ENCODE measurements at regions not wholly inside any gene's neighbourhood (a gene's known extent, or its start where the extent isn't known, plus 50 kb on each side); places are given as distances from the start of the nearest gene placed in this dataset.
A peak's percentile ranks its signal among the peaks of the same experiment; 100 is the strongest.
"Not testable (repeated sequence)": the region's sequence is repeated elsewhere in the genome, so short reads cannot be mapped to it uniquely, and the experiment has no call there.

DNA sequence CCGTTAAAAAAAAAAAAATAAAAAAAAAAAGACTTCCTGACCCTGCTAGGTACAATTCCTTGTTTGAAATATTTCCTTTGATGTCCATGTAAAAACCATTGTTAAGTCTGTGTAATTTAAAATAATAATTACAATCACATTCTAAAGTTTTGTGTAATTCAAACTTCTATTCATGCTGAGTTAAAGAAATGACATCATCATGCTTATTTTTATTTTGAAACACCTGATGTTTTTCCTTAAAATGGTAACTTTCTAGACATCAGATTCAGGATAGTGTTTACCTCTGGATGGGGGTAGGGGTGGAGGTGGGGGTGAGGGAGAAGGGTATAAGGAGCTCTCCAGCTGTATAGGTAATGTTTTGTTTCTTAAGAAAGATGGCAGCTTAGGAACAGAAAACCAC, 92.8 kb downstream of the ADCYAP1 start:
- DNase-seq (ENCODE audit: low spot score): no peak

DNA sequence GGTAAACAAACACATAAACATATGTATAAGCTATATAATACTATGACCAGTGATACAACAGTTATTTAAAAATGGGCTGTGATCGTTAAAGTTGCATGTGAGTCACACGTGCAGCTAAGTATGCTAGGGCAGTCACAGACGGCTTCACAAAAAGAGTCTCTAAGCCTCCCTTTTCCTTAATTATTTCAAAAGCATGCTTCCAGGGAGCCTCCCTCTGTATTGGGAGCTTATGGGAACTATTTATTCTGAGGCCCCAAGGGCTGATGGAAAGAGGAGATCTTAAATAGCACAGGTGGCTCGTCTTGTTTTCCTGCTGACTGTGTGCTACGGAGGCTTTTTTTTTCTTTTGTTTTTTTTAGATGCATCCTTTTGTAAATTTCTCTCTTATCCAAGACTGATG, 94.3 kb downstream of the ADCYAP1 start:
- DNase-seq (ENCODE audit: low spot score): no peak

- no peak for DNase-seq (ENCODE audit: low spot score)
Observed at GRCh38 chr18:1002653-1003178, 98.0 kb downstream of the ADCYAP1 start.

- DNase-seq (ENCODE audit: low spot score): no peak
Observed at GRCh38 chr18:1003499-1003898, 98.8 kb downstream of the ADCYAP1 start.

DNA sequence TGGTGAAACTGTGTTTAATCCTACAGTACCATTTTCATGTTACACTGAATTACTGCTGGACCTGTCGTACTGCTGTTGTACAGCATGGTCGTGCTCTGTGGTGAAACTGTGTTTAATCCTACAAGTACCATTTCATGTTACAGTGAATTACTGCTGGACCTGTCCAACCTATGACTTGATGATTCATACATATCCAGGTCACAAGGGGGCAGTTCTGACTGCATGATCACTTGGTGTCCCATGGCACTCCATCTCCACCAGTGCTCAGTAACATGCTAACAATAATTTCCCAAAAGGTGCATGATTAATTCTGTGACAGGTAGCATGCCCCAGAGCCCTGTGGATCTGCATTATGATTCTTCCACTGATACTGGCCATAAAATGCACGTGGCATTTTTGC, 101.6 kb downstream of the ADCYAP1 start:
- DNase-seq (ENCODE audit: low spot score): no peak

GRCh38 chr18:1006965-1007364, 102.3 kb downstream of the ADCYAP1 start:
- no peak for DNase-seq (ENCODE audit: low spot score)

GRCh38 chr18:1011349-1011748, 106.7 kb downstream of the ADCYAP1 start:
- no peak for DNase-seq (ENCODE audit: low spot score)

DNA sequence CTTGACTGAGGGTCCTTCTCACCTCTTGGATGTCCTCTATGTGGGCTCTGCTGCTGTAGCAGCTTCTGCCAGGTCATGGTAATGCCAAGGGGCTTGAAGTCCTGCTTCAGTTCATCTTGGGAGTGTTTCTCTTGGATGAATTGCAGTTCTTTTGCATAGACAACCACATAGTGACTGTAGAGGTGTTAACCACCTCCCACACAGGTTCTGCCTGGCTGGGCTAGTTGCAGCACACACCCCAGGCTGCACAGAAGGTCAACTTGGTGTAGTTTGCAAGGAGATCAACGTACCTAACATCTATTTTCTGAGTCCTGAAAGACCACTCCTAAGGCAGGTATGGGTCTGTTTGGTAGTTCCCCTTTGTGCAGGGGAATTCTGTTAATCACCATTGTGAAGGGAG, 108.1 kb downstream of the ADCYAP1 start:
- DNase-seq (ENCODE audit: low spot score): no peak

GRCh38 chr18:1013951-1014350, 109.3 kb downstream of the ADCYAP1 start:
- no peak for DNase-seq (ENCODE audit: low spot score)

DNA sequence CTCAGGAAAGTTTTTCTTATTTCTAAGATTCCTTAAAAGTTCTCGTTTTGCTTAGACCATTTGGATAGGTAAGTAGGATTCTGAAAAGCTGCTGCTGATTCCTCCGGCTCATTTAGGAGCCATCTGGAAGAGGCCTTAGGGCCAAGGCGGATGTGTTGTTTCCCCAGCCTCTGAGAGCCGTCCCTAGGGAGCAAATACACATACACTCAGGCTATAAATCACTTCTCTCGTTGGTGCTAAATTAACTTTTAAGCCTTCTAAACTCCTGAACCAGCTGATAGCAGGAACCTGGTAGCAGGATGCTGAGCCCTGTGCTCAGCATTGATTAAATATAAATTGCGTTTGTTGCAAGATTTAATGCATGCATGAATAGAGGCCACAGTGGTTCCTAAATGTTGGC, 109.8 kb downstream of the ADCYAP1 start:
- DNase-seq (ENCODE audit: low spot score): no peak

DNA sequence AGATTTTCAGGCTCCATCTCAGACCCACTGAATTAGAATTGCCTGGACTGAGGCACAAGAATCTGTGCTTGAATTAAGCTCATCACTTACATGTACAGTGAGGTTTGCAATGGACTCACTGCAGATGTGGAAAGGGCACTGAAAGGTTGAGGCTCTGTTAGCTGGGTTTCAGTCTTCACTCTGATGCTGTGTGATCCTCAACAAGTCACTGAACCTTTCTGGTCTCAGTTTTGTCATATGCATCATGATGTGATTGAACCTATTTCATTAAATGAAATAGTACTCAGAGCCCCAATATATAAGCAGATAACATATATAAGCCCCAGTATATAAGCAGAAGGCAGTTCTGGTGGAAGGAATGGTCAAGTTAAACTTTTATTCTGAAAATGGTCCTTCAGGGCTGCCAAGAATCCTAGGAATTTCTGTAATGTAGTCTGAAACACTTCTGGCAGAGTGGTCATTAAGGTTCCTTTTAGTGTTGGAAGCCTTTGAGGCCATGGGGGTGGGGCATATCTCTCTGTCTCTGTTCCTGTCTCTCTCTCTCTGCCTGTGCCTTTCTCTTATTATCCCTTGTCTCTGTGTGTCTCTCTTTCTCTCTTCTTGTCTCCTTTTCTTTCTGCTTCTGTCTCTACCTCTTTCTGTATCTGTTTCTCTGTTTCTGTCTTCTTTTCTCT, 110.4 kb downstream of the ADCYAP1 start:
- peak; percentile 34 for DNase-seq (ENCODE audit: low spot score)

DNA sequence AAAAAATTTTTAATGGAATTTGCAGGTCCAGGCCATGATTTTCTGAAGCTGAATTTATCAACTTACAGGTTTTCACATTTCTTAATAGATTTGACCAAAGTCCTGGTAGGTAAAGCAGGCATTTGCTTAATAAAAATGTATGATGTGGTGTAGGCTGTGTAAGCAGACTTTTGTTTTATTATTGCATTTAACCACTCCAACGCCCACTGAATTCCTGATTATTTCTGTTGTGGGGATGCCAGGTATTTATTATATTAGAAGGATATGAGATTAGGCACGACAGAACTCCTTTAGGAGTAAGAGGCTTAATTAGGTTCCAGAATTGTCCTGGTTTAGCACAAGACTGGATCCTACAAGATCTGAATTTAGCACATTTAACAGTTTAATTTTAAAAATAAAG, 111.1 kb downstream of the ADCYAP1 start:
- DNase-seq (ENCODE audit: low spot score): no peak

- no peak for DNase-seq (ENCODE audit: low spot score)
Observed at GRCh38 chr18:1017227-1018058, 112.8 kb downstream of the ADCYAP1 start.

GRCh38 chr18:1018181-1018681, 113.6 kb downstream of the ADCYAP1 start:
- DNase-seq (ENCODE audit: low spot score): no peak

GRCh38 chr18:1019191-1019590, 114.5 kb downstream of the ADCYAP1 start:
- DNase-seq (ENCODE audit: low spot score): no peak

- no peak for DNase-seq (ENCODE audit: low spot score)
Observed at GRCh38 chr18:1020731-1021344, 116.2 kb downstream of the ADCYAP1 start.

DNA sequence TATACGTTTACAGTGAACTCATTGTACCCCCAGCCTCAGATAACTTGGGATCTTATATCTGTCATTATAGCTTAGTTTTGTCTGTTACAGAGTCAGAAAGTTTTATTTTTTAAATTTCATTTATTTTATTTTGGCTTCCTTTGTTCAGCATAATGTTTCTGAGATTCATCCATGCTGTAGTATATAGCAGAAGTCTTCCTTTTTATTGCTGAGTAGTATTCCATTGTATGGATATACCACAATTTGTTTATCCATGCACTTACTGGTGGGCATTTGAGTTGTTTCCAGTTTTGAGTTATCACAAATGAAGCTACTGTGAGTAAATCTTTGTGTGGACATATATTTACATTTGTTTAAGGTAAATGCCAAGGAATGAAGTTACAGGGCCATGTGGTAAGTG, 122.3 kb downstream of the ADCYAP1 start:
- no peak for DNase-seq (ENCODE audit: low spot score)

- not testable (repeated sequence) for DNase-seq (ENCODE audit: low spot score)
Observed at GRCh38 chr18:1033092-1033491, 128.4 kb downstream of the ADCYAP1 start.

GRCh38 chr18:1034971-1035370, 130.3 kb downstream of the ADCYAP1 start:
- no peak for DNase-seq (ENCODE audit: low spot score)

DNA sequence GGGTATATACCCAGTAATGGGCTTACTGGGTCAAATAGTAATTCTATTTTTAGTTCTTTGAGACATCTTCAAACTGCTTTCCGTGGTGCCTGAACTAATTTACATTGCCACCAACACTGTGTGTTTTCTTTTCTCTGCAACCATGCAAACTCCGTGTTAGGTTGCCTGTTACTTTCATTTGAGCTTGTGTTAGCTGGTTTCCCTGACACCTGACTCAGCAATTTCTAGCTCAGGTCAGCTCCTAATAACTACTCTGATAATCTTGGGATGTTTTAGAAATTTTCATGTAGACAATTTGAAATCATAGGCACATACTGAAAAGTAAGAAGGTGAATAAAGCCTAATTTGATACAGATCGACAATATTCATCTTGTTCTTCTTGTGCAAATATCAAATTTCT, 132.3 kb downstream of the ADCYAP1 start:
- no peak for DNase-seq (ENCODE audit: low spot score)

GRCh38 chr18:1037776-1038175, 133.1 kb downstream of the ADCYAP1 start:
- no peak for DNase-seq (ENCODE audit: low spot score)

DNA sequence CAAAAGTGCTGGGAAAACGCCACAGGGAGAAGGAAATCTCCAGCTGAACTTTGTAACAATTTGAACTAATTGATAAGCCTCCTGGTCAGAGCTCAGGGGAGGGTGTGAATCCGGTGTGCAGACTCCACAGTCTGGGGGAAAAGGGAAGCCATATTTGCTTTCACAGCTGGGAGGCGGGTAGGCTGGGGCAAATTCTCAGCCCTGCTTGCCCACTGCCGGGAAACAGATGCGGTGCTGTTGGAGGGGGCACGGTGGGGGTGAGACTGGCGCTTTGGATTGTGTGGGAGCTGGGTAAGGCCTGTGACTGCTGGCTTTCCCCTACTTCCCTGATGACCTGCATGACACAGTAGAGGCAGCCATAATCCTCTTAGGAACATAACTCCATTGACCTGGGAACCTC, 134.8 kb downstream of the ADCYAP1 start:
- DNase-seq (ENCODE audit: low spot score): no peak

DNA sequence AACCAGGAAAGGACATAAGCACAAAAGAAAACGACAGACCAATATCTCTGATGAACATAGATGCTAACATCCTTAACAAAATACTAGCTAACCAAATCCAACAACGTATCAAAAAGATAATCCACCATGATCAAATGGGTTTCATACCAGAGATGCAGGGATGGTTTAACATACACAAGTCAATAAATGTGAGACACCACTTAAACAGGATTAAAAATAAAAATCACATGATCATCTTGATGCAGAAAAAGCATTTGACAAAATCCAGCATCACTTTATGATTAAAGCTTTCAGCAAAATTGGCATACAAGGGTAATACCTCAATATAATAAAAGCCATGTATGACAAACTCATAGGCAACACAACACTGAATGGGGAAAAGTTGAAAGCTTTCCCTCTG, 138.4 kb downstream of the ADCYAP1 start:
- DNase-seq (ENCODE audit: low spot score): not testable (repeated sequence)

Measured in iPS-NIHi11 (cell line).